ENCODE measurements at regions not wholly inside any gene's neighbourhood (a gene's known extent, or its start where the extent isn't known, plus 50 kb on each side); places are given as distances from the start of the nearest gene placed in this dataset.
A peak's percentile ranks its signal among the peaks of the same experiment; 100 is the strongest.

DNA sequence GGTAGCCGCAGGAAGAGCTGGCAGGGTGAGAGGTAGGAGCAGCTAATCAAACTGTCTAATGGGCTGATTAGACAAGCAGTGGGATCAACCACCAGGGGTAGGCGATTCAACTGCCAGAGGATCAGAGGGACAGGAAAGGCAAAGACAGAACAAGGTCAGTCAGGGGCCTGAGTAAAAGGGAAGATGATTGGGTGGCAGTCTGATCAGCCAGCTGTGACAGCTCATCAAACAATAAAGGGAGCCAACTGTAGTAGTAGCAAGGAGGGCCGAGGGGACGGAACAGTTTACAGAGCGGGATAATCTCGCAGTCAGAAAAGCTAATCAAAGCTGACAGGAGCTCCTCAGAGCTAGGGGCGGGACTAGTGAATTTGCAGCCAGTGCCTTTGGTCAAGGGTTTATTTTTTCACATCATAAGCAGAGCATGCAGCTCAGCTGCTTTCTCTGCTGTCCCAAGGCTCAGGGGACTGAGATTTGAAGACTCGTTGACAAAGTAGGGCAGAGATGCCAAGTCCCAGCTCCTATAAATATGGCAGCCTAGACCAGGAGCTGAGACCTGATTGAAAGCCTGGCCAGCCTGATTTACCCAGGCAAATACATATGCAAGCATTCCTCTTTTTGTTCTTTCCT, 418.2 kb downstream of the GABRG2 start:
- H3K27ac Mint-ChIP-seq = peak overlapping the region in 1 of 3 donors; percentile 83
- peaks cover 6 to 17% (median 9%) of the 10 kb centered on the region in 3 donors for H3K9me3 Mint-ChIP-seq
- H3K4me1 Mint-ChIP-seq = no peaks in the 10 kb centered on the region
- no peaks in the 10 kb centered on the region for H3K27me3 Mint-ChIP-seq
- H3K36me3 Mint-ChIP-seq = no peaks in the 10 kb centered on the region
- H3K4me3 Mint-ChIP-seq = no peak overlapping the region

DNA sequence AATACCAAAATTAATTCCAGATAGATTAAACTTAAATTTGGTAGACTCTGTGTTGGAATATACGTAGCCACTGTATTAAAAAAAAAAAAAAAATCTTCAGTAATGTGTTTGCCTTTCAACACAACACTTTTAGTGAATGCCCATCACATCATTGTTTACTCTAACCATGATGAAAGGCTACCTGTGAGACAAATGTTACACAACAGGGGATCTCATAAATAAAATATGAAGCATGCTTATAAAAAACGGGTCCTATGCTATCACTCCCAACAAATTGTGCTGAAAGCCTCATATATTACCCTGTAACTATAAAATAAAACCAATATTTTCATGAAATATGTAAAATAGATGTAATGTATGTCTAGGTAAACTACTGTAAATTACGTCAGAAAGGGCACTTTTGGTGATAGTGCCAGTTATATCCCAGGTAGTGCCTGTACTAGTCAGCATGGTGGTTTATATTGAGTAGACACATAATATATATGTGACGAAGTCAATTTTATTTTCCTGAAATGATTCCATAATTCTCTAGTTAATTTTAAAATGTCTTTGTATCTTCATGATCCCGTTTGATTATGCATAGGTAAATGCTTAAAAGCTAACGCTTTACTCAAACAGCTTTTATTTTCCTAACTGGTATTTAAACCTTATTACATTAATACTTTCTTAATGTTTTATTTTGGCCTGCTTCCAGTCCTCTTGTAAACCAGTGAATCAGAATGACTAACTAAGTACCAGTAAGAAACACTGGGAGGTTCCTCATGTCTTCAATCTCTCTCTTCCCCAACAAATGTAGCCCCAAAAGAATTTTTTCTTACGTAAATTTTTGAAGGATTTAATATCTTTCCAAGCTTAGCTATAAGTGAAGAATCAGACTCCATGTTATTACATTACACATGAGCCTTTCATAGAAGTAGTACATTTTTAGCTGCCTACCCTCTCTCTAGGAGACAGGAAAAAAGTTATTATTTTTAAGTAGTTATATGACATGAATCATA, 420.3 kb downstream of the GABRG2 start:
- peaks cover 5 to 19% (median 9%) of the 10 kb centered on the region in 3 donors for H3K9me3 Mint-ChIP-seq
- H3K27me3 Mint-ChIP-seq = no peaks in the 10 kb centered on the region
- no peak overlapping the region for H3K4me3 Mint-ChIP-seq
- H3K36me3 Mint-ChIP-seq = no peaks in the 10 kb centered on the region
- H3K4me1 Mint-ChIP-seq = peaks cover 0 to 3% (median 0%) of the 10 kb centered on the region in 3 donors
- no peak overlapping the region for H3K27ac Mint-ChIP-seq

DNA sequence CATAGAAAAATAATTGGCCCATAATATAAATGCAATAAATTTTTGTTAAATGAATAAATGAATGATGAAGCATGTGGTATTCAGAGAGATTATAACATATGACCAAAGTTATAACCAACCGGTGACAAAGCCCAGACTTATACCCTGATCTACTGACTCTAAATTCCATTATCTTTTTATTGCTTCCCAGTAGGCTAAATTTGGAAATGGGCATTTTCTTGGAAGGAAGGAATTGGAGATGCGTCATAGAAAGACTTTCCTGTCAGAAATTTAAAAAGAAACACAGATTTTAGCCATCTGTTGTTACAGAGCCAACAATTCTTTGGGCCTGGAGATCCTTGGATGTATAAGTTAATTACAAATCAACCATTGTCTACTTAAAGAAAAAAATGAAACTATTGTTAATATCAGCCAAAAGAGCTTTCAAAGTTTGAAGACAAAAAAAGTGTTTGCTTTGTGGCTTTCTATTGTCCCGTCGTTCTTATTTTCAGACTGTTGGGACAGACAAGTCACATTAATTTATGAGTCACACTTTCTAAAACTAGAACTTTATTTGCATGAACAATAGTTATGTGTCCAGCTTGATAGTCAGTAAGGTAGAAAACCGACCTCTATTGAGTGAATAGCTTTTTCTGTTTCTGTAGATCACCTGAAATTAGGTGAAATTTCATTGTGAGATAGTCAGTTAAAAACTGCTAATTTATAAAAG, 428.7 kb downstream of the GABRG2 start:
- H3K4me3 Mint-ChIP-seq = no peak overlapping the region
- H3K4me1 Mint-ChIP-seq = peaks cover 0 to 3% (median 0%) of the 10 kb centered on the region in 3 donors

DNA sequence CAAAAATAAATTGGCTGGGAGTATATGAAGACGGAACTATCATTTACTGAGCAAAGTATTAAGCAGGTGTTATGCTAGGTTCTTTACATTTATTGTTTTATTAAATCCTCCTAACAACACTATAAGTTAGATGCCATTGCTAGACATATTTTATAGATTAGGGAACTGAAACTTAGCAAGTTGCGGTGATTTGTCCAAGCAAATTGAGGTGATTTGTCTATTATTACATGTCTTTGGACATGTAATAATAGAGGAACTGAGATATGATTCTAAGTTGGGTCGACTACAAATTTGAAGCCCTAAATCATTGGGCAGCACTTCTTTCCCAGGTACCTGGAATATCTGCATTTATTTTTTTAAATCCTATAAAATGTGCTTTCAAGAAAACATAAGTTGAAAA, 429.9 kb downstream of the GABRG2 start:
- Mint-ChIP-seq H3K4me1 (peaks cover 0 to 2% (median 0%) of the 10 kb centered on the region in 3 donors), H3K36me3 (no peaks in the 10 kb centered on the region), H3K27ac (no peak overlapping the region), H3K9me3 (peaks cover 0 to 10% (median 6%) of the 10 kb centered on the region in 3 donors), H3K27me3 (no peaks in the 10 kb centered on the region), H3K4me3 (no peak overlapping the region)

More for the DNA sequence above, 428.7 kb downstream of the GABRG2 start:
- Mint-ChIP-seq H3K27ac (no peak overlapping the region), H3K9me3 (peaks cover 0 to 10% (median 6%) of the 10 kb centered on the region in 3 donors), H3K36me3 (no peaks in the 10 kb centered on the region), H3K27me3 (no peaks in the 10 kb centered on the region)

DNA sequence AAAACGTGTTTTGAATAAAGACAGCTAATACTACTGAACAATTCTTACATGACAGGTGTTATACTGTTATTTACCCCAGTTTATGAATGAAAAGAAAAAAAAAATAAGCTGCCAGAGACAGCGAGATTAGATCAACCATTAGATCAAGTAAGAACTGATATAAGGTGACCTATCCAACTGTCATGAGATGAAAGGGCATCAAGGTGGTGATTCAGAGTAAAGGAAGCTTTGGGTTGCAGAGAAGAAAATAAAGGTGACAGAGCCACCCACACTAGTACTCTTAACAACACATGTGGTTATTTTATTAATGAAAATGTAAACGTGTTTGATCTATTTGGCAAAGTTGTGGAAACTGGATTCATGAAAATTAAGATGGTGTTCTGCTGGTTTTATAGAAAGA, 435.2 kb downstream of the GABRG2 start:
- no peaks in the 10 kb centered on the region for H3K4me1 Mint-ChIP-seq
- H3K4me3 Mint-ChIP-seq = no peak overlapping the region
- no peak overlapping the region for H3K27ac Mint-ChIP-seq
- H3K27me3 Mint-ChIP-seq = no peaks in the 10 kb centered on the region
- H3K36me3 Mint-ChIP-seq = no peaks in the 10 kb centered on the region
- H3K9me3 Mint-ChIP-seq = peaks cover 2 to 11% (median 2%) of the 10 kb centered on the region in 3 donors

DNA sequence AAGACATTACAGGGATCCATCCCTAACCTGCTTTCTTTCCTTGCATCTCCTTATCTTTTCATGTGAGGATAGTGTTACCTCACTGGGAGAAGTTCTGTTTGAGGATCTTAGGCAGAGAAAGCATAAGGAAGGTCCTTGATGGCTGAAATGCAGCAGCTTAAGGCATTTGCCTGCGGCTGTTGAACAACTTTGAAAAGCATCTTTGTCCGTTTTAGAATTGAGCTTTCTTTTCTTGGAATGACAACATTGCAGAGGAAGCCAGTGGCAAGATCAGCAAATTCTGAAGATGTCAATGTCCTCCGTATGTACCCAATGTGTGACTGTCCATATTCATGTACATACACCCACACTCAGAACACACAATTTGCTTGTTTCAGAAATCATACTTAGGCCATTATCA, 436.2 kb downstream of the GABRG2 start:
- no peak overlapping the region for H3K4me3 Mint-ChIP-seq
- no peak overlapping the region for H3K27ac Mint-ChIP-seq
- no peaks in the 10 kb centered on the region for H3K27me3 Mint-ChIP-seq

DNA sequence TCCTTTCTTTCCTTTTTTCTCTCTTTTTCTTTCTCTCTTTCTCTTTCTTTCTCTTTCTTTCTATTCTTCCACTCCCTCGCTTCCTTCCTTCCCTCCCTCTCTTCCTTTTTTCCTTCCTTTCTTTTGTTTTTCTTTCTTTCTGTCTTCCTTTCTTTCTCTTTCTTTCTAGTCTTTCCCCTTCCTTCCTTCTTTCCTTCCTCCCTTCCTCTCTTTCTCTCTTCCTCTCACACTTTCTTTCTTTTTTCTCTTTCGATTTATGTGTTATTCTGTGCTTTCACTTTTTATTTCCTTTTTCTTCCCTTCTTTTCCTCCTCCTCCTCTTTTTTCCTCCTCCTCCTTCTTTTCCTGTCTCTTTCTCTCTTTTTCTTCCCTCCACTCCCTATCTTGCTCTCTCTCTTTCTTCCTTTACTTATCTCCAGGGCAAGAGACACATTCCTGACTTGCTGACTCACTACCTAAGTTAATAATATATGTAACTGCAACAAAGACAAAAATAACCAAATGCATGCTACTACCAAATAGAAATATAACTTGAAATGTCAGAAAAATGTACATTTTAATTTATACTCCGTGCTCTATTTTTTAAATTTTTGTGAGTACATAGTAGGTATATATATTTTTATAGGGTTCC, 445.5 kb downstream of the GABRG2 start:
- no peaks in the 10 kb centered on the region for H3K4me1 Mint-ChIP-seq
- H3K27me3 Mint-ChIP-seq = no peaks in the 10 kb centered on the region
- peaks cover 2 to 23% (median 3%) of the 10 kb centered on the region in 3 donors for H3K9me3 Mint-ChIP-seq
- H3K4me3 Mint-ChIP-seq = no peak overlapping the region
- no peaks in the 10 kb centered on the region for H3K36me3 Mint-ChIP-seq
- no peak overlapping the region for H3K27ac Mint-ChIP-seq

More for the DNA sequence above, 436.2 kb downstream of the GABRG2 start:
- no peaks in the 10 kb centered on the region for H3K36me3 Mint-ChIP-seq
- peaks cover 2 to 11% (median 2%) of the 10 kb centered on the region in 3 donors for H3K9me3 Mint-ChIP-seq
- no peaks in the 10 kb centered on the region for H3K4me1 Mint-ChIP-seq

DNA sequence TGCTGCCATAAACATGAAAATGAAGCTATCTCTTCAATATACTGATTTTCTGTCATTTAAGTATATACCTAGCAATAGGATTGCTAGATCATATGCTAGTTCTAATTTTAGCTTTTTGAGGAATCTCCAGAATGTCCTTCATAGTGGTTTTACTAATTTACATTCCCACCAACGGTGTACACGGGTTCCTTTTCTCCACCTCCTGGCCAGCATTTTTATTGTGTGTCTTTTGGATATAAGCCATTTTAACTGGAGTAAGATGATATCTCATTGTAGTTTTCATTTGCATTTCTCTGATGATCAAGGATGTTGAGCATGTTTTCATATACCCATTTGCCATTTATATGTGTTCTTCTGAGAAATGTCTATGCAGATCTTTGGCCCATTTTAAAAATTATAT, 446.5 kb downstream of the GABRG2 start:
- no peaks in the 10 kb centered on the region for H3K27me3 Mint-ChIP-seq
- H3K4me3 Mint-ChIP-seq = no peak overlapping the region
- no peak overlapping the region for H3K27ac Mint-ChIP-seq
- no peaks in the 10 kb centered on the region for H3K4me1 Mint-ChIP-seq
- H3K9me3 Mint-ChIP-seq = peaks cover 2 to 28% (median 3%) of the 10 kb centered on the region in 3 donors
- no peaks in the 10 kb centered on the region for H3K36me3 Mint-ChIP-seq

DNA sequence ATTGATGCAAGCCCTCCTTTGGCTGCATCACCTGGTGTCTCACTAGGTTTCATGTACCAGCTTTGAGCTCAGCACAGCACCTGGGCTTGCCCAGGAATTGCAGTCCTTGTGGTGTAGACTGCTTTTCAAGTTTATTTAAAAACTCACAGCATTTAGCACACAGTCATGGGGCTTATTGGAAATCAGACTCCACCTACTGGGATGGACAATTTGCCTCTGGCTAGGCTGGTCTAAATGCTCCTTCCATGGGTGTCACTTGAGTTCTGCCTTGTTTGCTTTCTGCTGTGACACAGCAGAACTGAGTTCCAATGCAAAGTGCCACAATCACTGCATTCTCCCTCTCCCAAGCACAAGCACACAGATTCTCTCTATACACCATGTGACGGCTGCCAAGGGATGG, 453.3 kb downstream of the GABRG2 start:
- H3K4me1 Mint-ChIP-seq = no peaks in the 10 kb centered on the region

DNA sequence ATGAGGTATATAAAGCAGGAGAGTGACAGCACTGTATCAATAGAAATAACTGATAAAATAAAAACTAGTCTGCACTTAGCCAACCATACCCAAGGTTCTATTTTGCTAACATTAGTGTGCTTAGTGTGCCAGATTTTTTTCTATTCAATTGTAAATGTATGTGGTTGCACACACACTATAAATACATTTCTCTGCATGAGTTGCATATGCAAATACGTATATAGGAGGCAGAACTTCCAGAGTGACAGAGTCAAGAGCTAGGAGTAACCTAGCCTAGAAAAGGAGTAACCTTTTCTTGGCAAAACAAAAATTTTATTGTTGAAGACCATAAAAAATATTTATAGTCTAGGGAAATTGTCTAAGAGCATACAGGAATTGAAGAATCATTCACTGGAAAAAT, 461.6 kb downstream of the GABRG2 start:
- H3K4me3 Mint-ChIP-seq = no peak overlapping the region
- H3K9me3 Mint-ChIP-seq = peaks cover 2 to 9% (median 2%) of the 10 kb centered on the region in 3 donors
- no peak overlapping the region for H3K27ac Mint-ChIP-seq
- H3K27me3 Mint-ChIP-seq = no peaks in the 10 kb centered on the region
- no peaks in the 10 kb centered on the region for H3K36me3 Mint-ChIP-seq
- H3K4me1 Mint-ChIP-seq = no peaks in the 10 kb centered on the region

More for the DNA sequence above, 453.3 kb downstream of the GABRG2 start:
- H3K27ac Mint-ChIP-seq = no peak overlapping the region
- no peak overlapping the region for H3K4me3 Mint-ChIP-seq
- peaks cover 0 to 32% (median 5%) of the 10 kb centered on the region in 3 donors for H3K9me3 Mint-ChIP-seq
- H3K27me3 Mint-ChIP-seq = no peaks in the 10 kb centered on the region
- peaks cover 4% of the 10 kb centered on the region for H3K36me3 Mint-ChIP-seq

DNA sequence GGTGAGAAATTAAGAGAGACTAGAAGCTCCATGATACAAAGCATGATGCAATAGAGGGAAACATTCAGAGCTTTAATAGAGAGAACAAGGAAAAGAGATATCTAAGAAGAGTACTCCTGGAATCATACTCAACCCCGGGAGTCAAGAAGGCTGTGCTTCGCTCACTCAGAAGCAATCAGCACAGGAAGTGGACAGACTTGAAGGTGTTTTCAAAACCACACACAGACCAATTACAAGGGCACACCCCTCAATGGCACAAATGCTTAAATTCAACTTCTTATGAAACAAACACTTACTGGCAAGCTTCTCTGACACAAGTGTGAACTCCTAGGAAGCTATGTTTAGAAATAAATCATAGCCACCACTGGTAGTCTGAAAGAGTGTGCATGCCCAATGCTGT, 462.3 kb downstream of the GABRG2 start:
- no peaks in the 10 kb centered on the region for H3K36me3 Mint-ChIP-seq
- H3K9me3 Mint-ChIP-seq = peaks cover 0 to 4% (median 2%) of the 10 kb centered on the region in 3 donors
- H3K4me3 Mint-ChIP-seq = no peak overlapping the region
- H3K27me3 Mint-ChIP-seq = no peaks in the 10 kb centered on the region
- no peaks in the 10 kb centered on the region for H3K4me1 Mint-ChIP-seq
- H3K27ac Mint-ChIP-seq = no peak overlapping the region

DNA sequence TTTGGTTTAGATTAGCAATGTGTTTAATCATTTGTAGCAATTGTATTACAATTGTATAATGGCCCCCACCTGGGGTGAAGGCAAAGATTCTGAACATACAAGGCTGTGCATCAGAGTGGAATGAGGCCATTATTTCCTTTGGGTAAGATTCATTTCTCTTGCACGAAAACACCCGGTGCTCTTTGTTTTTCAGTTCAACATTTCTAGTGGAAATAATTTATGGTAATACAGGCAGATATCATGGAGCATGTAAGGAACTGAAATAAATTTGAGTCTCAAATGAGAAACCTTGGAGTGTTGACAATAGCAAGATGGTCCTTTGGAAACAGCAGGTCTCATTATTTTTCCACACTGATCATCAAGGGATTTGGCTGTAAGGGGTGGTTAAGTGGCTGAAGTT, 475.9 kb downstream of the GABRG2 start:
- H3K36me3 Mint-ChIP-seq = no peaks in the 10 kb centered on the region
- no peaks in the 10 kb centered on the region for H3K4me1 Mint-ChIP-seq
- no peak overlapping the region for H3K4me3 Mint-ChIP-seq
- H3K27me3 Mint-ChIP-seq = no peaks in the 10 kb centered on the region
- H3K9me3 Mint-ChIP-seq = peaks cover 0 to 8% (median 2%) of the 10 kb centered on the region in 3 donors
- no peak overlapping the region for H3K27ac Mint-ChIP-seq

DNA sequence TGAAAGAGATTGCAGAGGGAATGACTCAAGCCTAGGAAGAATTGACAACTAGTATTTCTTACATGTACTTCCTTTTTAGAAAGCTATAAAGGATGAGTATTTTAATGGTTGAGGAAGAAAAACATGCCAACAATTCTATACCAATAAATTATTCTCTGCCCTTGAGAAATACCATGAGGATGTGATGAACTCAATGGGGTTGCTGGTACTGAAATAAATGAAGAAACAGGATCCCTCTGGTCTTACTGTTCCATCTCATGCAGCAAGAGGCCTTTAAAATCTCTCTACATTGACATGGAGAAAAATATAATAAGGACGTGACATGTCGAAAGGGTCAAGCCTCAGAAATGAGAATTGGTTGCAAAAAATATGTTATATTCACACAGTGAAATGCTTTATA, 477.3 kb downstream of the GABRG2 start:
- H3K4me3 Mint-ChIP-seq = no peak overlapping the region

DNA sequence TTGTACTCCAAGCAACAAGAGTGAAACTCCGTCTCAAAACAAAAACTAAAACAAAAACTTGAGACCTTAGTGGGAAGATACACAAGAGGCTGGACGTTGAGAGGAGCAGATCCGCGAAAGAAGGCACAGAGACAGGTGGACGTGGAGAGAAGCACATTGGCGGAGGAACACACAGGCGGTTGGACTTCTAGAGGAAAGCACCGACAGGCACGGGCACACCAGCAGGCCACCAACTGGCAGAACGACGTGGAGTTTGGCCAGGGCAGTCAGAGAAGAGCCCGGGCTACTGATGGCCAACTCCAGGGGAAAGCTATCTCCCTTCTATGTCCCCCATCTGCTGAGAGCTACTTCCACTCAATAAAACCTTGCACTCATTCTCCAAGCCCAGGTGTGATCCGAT, 482.7 kb downstream of the GABRG2 start:
- H3K9me3 Mint-ChIP-seq = peaks cover 3 to 15% (median 7%) of the 10 kb centered on the region in 3 donors
- no peak overlapping the region for H3K4me3 Mint-ChIP-seq
- no peaks in the 10 kb centered on the region for H3K27me3 Mint-ChIP-seq
- no peaks in the 10 kb centered on the region for H3K36me3 Mint-ChIP-seq
- H3K27ac Mint-ChIP-seq = no peak overlapping the region
- H3K4me1 Mint-ChIP-seq = no peaks in the 10 kb centered on the region

More for the DNA sequence above, 477.3 kb downstream of the GABRG2 start:
- no peaks in the 10 kb centered on the region for H3K27me3 Mint-ChIP-seq
- no peaks in the 10 kb centered on the region for H3K4me1 Mint-ChIP-seq
- no peaks in the 10 kb centered on the region for H3K36me3 Mint-ChIP-seq
- no peak overlapping the region for H3K27ac Mint-ChIP-seq
- peaks cover 3 to 7% (median 5%) of the 10 kb centered on the region in 3 donors for H3K9me3 Mint-ChIP-seq

Measured in IgD-negative memory B cell (primary cell).